ENCODE measurements at regions not wholly inside any gene's neighbourhood (a gene's known extent, or its start where the extent isn't known, plus 50 kb on each side); places are given as distances from the start of the nearest gene placed in this dataset.

DNA sequence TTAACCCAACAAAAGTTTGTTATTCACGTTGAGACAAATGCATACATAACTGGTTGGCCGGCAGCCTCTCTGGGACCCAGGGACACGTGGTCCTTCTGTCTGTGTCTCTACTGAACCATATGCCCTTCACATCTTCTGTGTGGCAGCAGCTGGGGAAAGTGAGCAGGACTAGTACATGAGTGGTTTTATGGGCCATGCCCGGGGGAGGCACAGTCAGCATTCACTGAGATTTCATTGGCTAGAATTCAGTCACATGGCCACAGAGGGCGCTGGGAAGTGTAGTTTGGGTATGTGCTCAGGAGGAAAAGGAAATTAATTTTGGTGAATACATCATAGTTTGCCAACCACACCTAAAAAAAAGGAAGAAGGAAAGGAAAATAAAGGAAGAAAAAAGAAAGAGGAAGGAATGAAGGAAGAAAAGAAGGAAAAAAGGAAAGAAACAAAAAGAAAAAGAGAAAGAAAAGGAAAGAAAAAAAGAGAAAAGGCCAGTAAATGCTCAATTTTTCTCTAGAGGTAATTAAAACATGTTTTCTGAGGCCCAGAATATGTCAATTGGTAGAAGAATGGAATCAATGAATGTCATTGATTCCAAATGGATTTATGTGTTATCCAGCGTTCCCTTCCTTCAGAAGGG, 55.9 kb upstream of the KIRREL3 start:
- TF ChIP-seq, protein P1, sequence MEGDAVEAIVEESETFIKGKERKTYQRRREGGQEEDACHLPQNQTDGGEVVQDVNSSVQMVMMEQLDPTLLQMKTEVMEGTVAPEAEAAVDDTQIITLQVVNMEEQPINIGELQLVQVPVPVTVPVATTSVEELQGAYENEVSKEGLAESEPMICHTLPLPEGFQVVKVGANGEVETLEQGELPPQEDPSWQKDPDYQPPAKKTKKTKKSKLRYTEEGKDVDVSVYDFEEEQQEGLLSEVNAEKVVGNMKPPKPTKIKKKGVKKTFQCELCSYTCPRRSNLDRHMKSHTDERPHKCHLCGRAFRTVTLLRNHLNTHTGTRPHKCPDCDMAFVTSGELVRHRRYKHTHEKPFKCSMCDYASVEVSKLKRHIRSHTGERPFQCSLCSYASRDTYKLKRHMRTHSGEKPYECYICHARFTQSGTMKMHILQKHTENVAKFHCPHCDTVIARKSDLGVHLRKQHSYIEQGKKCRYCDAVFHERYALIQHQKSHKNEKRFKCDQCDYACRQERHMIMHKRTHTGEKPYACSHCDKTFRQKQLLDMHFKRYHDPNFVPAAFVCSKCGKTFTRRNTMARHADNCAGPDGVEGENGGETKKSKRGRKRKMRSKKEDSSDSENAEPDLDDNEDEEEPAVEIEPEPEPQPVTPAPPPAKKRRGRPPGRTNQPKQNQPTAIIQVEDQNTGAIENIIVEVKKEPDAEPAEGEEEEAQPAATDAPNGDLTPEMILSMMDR (IDR thresholded peaks at IDR 0.05): no peak
- no peak for TF ChIP-seq EZH2 (IDR thresholded peaks at IDR 0.05; ENCODE audit: borderline replicate concordance, insufficient read depth, low read depth, low read length, poor library complexity, severe bottlenecking)

Measured in B cell (primary cell).